Tibial nerve (tissue), 3 donors: ENCODE measurements at regions not wholly inside any gene's neighbourhood (a gene's known extent, or its start where the extent isn't known, plus 50 kb on each side); places are given as distances from the start of the nearest gene placed in this dataset.

ENCODE experiments used
- POLR2A ChIP-seq, 2 donors: fragments of 450-650 bp; IDR thresholded peaks; one replicate each; pipeline ENCODE4 v1.6.1; 2017; ENCODE audit warnings: antibody characterized with exemption in 2 of 2, mild to moderate bottlenecking in 2 of 2, moderate library complexity in 2 of 2
- TF ChIP-seq, protein P1 (sequence below), 5 experiments: fragments of 200-600 bp in 3 of 5; fragments of 450-650 bp in 2 of 5; sonication (generic) in 3 of 5; IDR thresholded peaks; one replicate each; pipeline ENCODE4 v1.5.1; 2016 to 2019; ENCODE audit warnings: antibody characterized with exemption in 5 of 5, mild to moderate bottlenecking in 3 of 5, moderate library complexity in 2 of 5

GRCh38 chr6:96468681-96469224, 52.9 kb upstream of the UFL1 start:
- TF ChIP-seq, protein P1, sequence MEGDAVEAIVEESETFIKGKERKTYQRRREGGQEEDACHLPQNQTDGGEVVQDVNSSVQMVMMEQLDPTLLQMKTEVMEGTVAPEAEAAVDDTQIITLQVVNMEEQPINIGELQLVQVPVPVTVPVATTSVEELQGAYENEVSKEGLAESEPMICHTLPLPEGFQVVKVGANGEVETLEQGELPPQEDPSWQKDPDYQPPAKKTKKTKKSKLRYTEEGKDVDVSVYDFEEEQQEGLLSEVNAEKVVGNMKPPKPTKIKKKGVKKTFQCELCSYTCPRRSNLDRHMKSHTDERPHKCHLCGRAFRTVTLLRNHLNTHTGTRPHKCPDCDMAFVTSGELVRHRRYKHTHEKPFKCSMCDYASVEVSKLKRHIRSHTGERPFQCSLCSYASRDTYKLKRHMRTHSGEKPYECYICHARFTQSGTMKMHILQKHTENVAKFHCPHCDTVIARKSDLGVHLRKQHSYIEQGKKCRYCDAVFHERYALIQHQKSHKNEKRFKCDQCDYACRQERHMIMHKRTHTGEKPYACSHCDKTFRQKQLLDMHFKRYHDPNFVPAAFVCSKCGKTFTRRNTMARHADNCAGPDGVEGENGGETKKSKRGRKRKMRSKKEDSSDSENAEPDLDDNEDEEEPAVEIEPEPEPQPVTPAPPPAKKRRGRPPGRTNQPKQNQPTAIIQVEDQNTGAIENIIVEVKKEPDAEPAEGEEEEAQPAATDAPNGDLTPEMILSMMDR (IDR thresholded peaks at IDR 0.05), result peak in 1 of 5 experiments; percentile 10
- no peak for TF ChIP-seq POLR2A (IDR thresholded peaks at IDR 0.05)
